BLaER1 (cell line): ENCODE measurements at regions not wholly inside any gene's neighbourhood (a gene's known extent, or its start where the extent isn't known, plus 50 kb on each side); places are given as distances from the start of the nearest gene placed in this dataset.
"Not testable (repeated sequence)": the region's sequence is repeated elsewhere in the genome, so short reads cannot be mapped to it uniquely, and the experiment has no call there.

Experiments
- H3K27ac ChIP-seq: shearing (Covaris generic); formaldehyde crosslinking; 2 replicates; pipeline ENCODE4 v1.8.1; 2022
- H3K27me3 ChIP-seq: shearing (Covaris generic); formaldehyde crosslinking; 2 replicates; pipeline ENCODE4 v1.8.1; 2022
- H3K36me3 ChIP-seq: shearing (Covaris generic); formaldehyde crosslinking; 2 replicates; pipeline ENCODE4 v1.8.1; 2022
- H3K4me1 ChIP-seq: shearing (Covaris generic); formaldehyde crosslinking; 2 replicates; pipeline ENCODE4 v1.8.1; 2022
- H3K4me2 ChIP-seq: shearing (Covaris generic); formaldehyde crosslinking; 2 replicates; pipeline ENCODE4 v1.8.1; 2022
- H3K4me3 ChIP-seq: shearing (Covaris generic); formaldehyde crosslinking; 2 replicates; pipeline ENCODE4 v1.8.1; 2022
- H3K9ac ChIP-seq: shearing (Covaris generic); formaldehyde crosslinking; 2 replicates; pipeline ENCODE4 v1.8.1; 2022
- H3K9me3 ChIP-seq: shearing (Covaris generic); formaldehyde crosslinking; 2 replicates; pipeline ENCODE4 v1.8.1; 2022
- H4K20me1 ChIP-seq: shearing (Covaris generic); formaldehyde crosslinking; 2 replicates; pipeline ENCODE4 v1.8.1; 2022
- Cebpa-rat ChIP-seq: shearing (Covaris generic); IDR thresholded peaks from 2 replicates; pipeline ENCODE4 v1.8.1; 2022

GRCh38 chr6:141467881-141468280 is 664.8 kb upstream of the GJE1 start:
- no peak overlapping the region for H3K4me2 ChIP-seq
- no peak for TF ChIP-seq Cebpa-rat
- peaks cover 18% of the 10 kb centered on the region for H3K9me3 ChIP-seq
- no peaks in the 10 kb centered on the region for H3K36me3 ChIP-seq
- H3K27ac ChIP-seq: no peak overlapping the region
- H3K9ac ChIP-seq: no peak overlapping the region
- no peak overlapping the region for H3K4me3 ChIP-seq
- peaks cover 40% of the 10 kb centered on the region for H3K4me1 ChIP-seq
- H4K20me1 ChIP-seq: no peaks in the 10 kb centered on the region
- H3K27me3 ChIP-seq: no peaks in the 10 kb centered on the region

GRCh38 chr6:141467041-141467440 is 665.7 kb upstream of the GJE1 start:
- H3K9me3 ChIP-seq: peaks cover 20% of the 10 kb centered on the region
- peaks cover 34% of the 10 kb centered on the region for H3K4me1 ChIP-seq
- H3K4me2 ChIP-seq: no peak overlapping the region
- no peaks in the 10 kb centered on the region for H3K36me3 ChIP-seq
- no peak overlapping the region for H3K4me3 ChIP-seq
- no peaks in the 10 kb centered on the region for H4K20me1 ChIP-seq
- no peak overlapping the region for H3K27ac ChIP-seq
- no peak for TF ChIP-seq Cebpa-rat
- H3K27me3 ChIP-seq: no peaks in the 10 kb centered on the region
- H3K9ac ChIP-seq: no peak overlapping the region

GRCh38 chr6:141464896-141465295 is 667.8 kb upstream of the GJE1 start:
- no peaks in the 10 kb centered on the region for H3K27me3 ChIP-seq

GRCh38 chr6:141464490-141464889 is 668.2 kb upstream of the GJE1 start:
- H3K27me3 ChIP-seq: no peaks in the 10 kb centered on the region
- no peak for TF ChIP-seq Cebpa-rat
- no peaks in the 10 kb centered on the region for H4K20me1 ChIP-seq
- H3K4me2 ChIP-seq: peak overlapping the region; percentile 66
- H3K4me1 ChIP-seq: peaks cover 26% of the 10 kb centered on the region
- H3K9ac ChIP-seq: no peak overlapping the region
- peaks cover 5% of the 10 kb centered on the region; the same call in 1 of the 2 replicates for H3K9me3 ChIP-seq
- peak overlapping the region; percentile 22 for H3K27ac ChIP-seq
- no peak overlapping the region for H3K4me3 ChIP-seq
- H3K36me3 ChIP-seq: no peaks in the 10 kb centered on the region

More at GRCh38 chr6:141464896-141465295, 667.8 kb upstream of the GJE1 start:
- H3K9me3 ChIP-seq: peaks cover 7% of the 10 kb centered on the region
- no peak overlapping the region for H3K4me3 ChIP-seq
- no peaks in the 10 kb centered on the region for H3K36me3 ChIP-seq
- no peak for TF ChIP-seq Cebpa-rat
- no peaks in the 10 kb centered on the region for H4K20me1 ChIP-seq
- H3K4me1 ChIP-seq: peaks cover 26% of the 10 kb centered on the region
- peak overlapping the region; percentile 66 for H3K4me2 ChIP-seq
- H3K27ac ChIP-seq: peak overlapping the region; percentile 35; the same call in 1 of the 2 replicates
- H3K9ac ChIP-seq: no peak overlapping the region

GRCh38 chr6:141463237-141463977 is 669.3 kb upstream of the GJE1 start:
- H3K4me3 ChIP-seq: no peak overlapping the region
- peaks cover 26% of the 10 kb centered on the region for H3K4me1 ChIP-seq
- no peaks in the 10 kb centered on the region for H3K36me3 ChIP-seq
- H3K4me2 ChIP-seq: peak overlapping the region; percentile 66
- no peaks in the 10 kb centered on the region for H3K27me3 ChIP-seq
- no peak for TF ChIP-seq Cebpa-rat
- H3K27ac ChIP-seq: no peak overlapping the region
- H3K9me3 ChIP-seq: peaks cover 5% of the 10 kb centered on the region; the same call in 1 of the 2 replicates
- H4K20me1 ChIP-seq: no peaks in the 10 kb centered on the region
- H3K9ac ChIP-seq: no peak overlapping the region

GRCh38 chr6:141460743-141461484 is 671.8 kb upstream of the GJE1 start:
- Histone ChIP-seq H3K9ac (no peak overlapping the region), H4K20me1 (no peaks in the 10 kb centered on the region), H3K4me2 (no peak overlapping the region), H3K27me3 (no peaks in the 10 kb centered on the region), H3K36me3 (no peaks in the 10 kb centered on the region), H3K9me3 (peaks cover 5% of the 10 kb centered on the region; the same call in 1 of the 2 replicates), H3K4me3 (no peak overlapping the region), H3K4me1 (peaks cover 22% of the 10 kb centered on the region), H3K27ac (no peak overlapping the region)
- TF ChIP-seq Cebpa-rat: no peak

GRCh38 chr6:141460245-141460644 is 672.5 kb upstream of the GJE1 start:
- not testable (repeated sequence) for H3K9me3 ChIP-seq, H3K27ac ChIP-seq, H4K20me1 ChIP-seq, H3K27me3 ChIP-seq, H3K36me3 ChIP-seq, H3K4me3 ChIP-seq, H3K4me2 ChIP-seq, H3K9ac ChIP-seq
- peaks cover 22% of the 10 kb centered on the region for H3K4me1 ChIP-seq

GRCh38 chr6:141457984-141458383 is 674.7 kb upstream of the GJE1 start:
- H3K4me1 ChIP-seq, H3K27ac ChIP-seq, H3K36me3 ChIP-seq, H3K9me3 ChIP-seq, H4K20me1 ChIP-seq, H3K4me2 ChIP-seq, H3K4me3 ChIP-seq, H3K9ac ChIP-seq, H3K27me3 ChIP-seq: not testable (repeated sequence)

- Histone ChIP-seq H3K4me2 (no peak overlapping the region), H3K9ac (no peak overlapping the region), H3K27ac (no peak overlapping the region)
Observed at GRCh38 chr6:141452354-141452686, 680.4 kb upstream of the GJE1 start.

GRCh38 chr6:141451511-141452353 is 681.0 kb upstream of the GJE1 start:
- no peak for TF ChIP-seq Cebpa-rat
- Histone ChIP-seq H3K9ac (no peak overlapping the region), H3K27me3 (no peaks in the 10 kb centered on the region), H3K4me1 (peaks cover 15% of the 10 kb centered on the region), H3K36me3 (no peaks in the 10 kb centered on the region), H3K27ac (no peak overlapping the region), H3K4me3 (no peak overlapping the region), H4K20me1 (no peaks in the 10 kb centered on the region), H3K4me2 (peak overlapping the region; percentile 49; the same call in 1 of the 2 replicates), H3K9me3 (no peaks in the 10 kb centered on the region)

More at GRCh38 chr6:141452354-141452686, 680.4 kb upstream of the GJE1 start:
- H3K27me3 ChIP-seq: no peaks in the 10 kb centered on the region
- no peak for TF ChIP-seq Cebpa-rat
- H4K20me1 ChIP-seq: no peaks in the 10 kb centered on the region
- H3K9me3 ChIP-seq: no peaks in the 10 kb centered on the region
- no peak overlapping the region for H3K4me3 ChIP-seq
- peaks cover 15% of the 10 kb centered on the region for H3K4me1 ChIP-seq
- no peaks in the 10 kb centered on the region for H3K36me3 ChIP-seq
